Ishikawa (cell line): ENCODE measurements at regions not wholly inside any gene's neighbourhood (a gene's known extent, or its start where the extent isn't known, plus 50 kb on each side); places are given as distances from the start of the nearest gene placed in this dataset.

ENCODE experiments used
- CEBPB ChIP-seq: IDR thresholded peaks from 2 replicates; pipeline ENCODE4 v1.6.1; 2012
- CREB1 ChIP-seq: IDR thresholded peaks from 2 replicates; pipeline ENCODE4 v1.6.1; 2012; ENCODE audit warnings: low read depth
- EGR1 ChIP-seq: IDR thresholded peaks from 2 replicates; pipeline ENCODE4 v1.6.1; 2012
- EP300 ChIP-seq: IDR thresholded peaks from 2 replicates; pipeline ENCODE4 v1.6.1; 2012; ENCODE audit warnings: borderline replicate concordance
- FOXM1 ChIP-seq: IDR thresholded peaks from 2 replicates; pipeline ENCODE4 v1.6.1; 2012; ENCODE audit warnings: low read depth, borderline replicate concordance
- MAX ChIP-seq: IDR thresholded peaks from 2 replicates; pipeline ENCODE4 v1.6.1; 2012
- NFIC ChIP-seq: IDR thresholded peaks from 2 replicates; pipeline ENCODE4 v1.6.1; 2012
- RAD21 ChIP-seq: IDR thresholded peaks from 2 replicates; pipeline ENCODE4 v1.6.1; 2012; ENCODE audit warnings: low read depth
- REST ChIP-seq: IDR thresholded peaks from 2 replicates; pipeline ENCODE4 v1.6.1; 2012; ENCODE audit warnings: low read depth, mild to moderate bottlenecking
- TAF1 ChIP-seq: IDR thresholded peaks from 2 replicates; pipeline ENCODE4 v1.6.1; 2012; ENCODE audit warnings: low read depth, mild to moderate bottlenecking
- TCF12 ChIP-seq: IDR thresholded peaks from 2 replicates; pipeline ENCODE4 v1.6.1; 2012; ENCODE audit warnings: low read depth
- TEAD4 ChIP-seq: IDR thresholded peaks from 2 replicates; pipeline ENCODE4 v1.6.1; 2012
- YY1 ChIP-seq: IDR thresholded peaks from 2 replicates; pipeline ENCODE4 v1.6.1; 2012; ENCODE audit warnings: low read depth
- ZBTB7A ChIP-seq: IDR thresholded peaks from 2 replicates; pipeline ENCODE4 v1.6.1; 2012; ENCODE audit warnings: low read depth
- TF ChIP-seq, protein P1 (sequence below): IDR thresholded peaks from 2 replicates; pipeline ENCODE4 v1.6.1; 2012

GRCh38 chr5:158033076-158033475, 174.1 kb upstream of the CLINT1 start:
- TF ChIP-seq RAD21 (no peak), EP300 (no peak), YY1 (no peak), FOXM1 (no peak), EGR1 (no peak), CEBPB (no peak), CREB1 (no peak), NFIC (no peak), MAX (no peak), TEAD4 (no peak), TAF1 (no peak), ZBTB7A (no peak)

DNA sequence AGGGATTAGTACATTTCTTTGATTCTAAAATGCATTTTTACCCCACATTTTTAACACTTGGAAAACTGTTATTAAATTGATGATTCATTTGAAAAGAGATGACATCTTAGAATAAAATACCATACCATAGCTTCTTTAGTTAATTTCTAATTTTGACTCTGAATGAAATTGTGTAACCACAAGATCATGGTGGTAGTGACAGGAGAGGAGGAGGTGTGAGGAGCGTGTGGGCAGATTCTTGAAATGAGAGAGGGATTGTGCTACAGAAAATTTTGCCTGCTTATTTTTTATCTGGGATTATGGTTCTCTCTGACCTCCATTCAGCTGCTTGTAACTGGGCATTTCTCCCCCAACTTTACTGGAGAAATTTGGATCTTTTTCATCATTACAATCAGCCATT, 173.3 kb upstream of the CLINT1 start:
- TF ChIP-seq YY1 (no peak), EP300 (no peak), REST (no peak), RAD21 (no peak), CREB1 (no peak), CEBPB (no peak), TAF1 (no peak), ZBTB7A (no peak)

DNA sequence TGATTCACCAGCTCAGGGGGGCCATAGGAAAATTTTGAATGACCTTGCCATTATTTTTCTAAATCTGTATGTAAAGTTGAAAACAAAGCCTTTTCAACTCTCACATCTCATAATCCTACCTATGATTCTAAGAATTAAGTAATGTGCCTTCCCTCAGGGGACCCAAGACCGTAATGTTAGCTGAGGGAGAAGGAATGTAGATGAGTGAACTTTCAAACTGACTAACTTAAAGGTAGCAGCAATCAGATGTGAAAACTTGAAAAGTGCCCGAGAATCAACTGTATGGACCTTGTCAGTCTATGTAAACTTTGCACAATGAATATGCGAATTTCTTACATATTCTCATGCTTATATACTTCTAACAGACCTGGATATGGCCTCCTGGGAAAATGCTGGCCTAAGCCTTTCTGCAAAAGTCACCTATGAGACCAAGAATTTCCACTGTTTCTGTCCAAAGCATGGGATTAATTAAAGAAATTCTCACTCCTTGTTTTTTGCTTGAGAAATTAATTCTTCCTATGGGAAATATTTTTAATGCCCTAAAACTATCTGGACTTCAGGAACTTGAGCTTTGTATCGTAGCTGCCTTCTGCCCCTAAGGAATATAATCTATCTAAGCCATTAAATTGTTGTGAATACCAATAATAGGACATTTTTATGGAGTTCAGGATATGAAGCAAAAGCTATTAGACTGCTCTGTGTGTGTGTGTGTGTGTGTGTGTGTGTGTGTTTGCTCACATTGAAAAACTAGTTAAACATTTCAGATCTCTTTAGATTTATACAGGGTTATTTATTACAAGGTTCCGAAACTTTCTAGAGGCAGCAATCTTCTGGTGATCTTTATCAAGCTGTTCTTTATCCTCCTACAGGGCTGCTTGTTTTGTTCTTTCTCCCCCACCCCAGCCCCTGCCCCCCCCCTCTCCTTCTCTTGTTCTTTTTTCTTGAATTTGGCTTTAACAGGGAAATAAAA, 169.1 kb upstream of the CLINT1 start:
- no peak for TF ChIP-seq RAD21
- no peak for TF ChIP-seq EGR1
- no peak for TF ChIP-seq TEAD4
- TF ChIP-seq REST: no peak

- TF ChIP-seq NFIC (no peak), ZBTB7A (no peak), CREB1 (no peak), MAX (no peak), CEBPB (no peak), REST (no peak), EP300 (no peak)
- TF ChIP-seq, protein P1, sequence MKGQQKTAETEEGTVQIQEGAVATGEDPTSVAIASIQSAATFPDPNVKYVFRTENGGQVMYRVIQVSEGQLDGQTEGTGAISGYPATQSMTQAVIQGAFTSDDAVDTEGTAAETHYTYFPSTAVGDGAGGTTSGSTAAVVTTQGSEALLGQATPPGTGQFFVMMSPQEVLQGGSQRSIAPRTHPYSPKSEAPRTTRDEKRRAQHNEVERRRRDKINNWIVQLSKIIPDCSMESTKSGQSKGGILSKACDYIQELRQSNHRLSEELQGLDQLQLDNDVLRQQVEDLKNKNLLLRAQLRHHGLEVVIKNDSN: no peak
These were observed 167.5 kb upstream of the CLINT1 start for GRCh38 chr5:158026304-158027031.

DNA sequence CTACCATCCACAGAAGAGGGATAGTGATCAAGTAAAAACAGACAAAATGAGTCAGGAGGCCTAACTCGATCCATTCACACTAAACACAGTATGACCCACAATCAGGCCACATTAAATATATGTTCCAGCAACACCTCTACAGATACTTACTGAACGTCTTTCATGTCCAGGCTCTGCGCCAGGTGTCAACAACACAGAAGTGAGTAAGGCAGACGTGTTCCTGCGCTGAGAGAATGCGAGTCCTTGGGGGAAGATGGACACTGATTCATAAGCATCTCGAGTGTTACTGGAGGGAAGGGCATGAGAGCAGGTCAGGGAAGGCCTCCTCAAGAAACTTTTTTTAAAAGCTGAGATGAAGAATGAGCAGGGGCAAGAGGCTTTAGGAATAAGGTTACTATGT, 164.3 kb upstream of the CLINT1 start:
- TF ChIP-seq TAF1: no peak
- TF ChIP-seq TEAD4: no peak
- no peak for TF ChIP-seq CEBPB
- TF ChIP-seq, protein P1: no peak
- TF ChIP-seq EP300: no peak
- no peak for TF ChIP-seq TCF12
- TF ChIP-seq RAD21: no peak
- TF ChIP-seq CREB1: no peak
- no peak for TF ChIP-seq REST
